ENCODE measurements at regions not wholly inside any gene's neighbourhood (a gene's known extent, or its start where the extent isn't known, plus 50 kb on each side); places are given as distances from the start of the nearest gene placed in this dataset.

DNA sequence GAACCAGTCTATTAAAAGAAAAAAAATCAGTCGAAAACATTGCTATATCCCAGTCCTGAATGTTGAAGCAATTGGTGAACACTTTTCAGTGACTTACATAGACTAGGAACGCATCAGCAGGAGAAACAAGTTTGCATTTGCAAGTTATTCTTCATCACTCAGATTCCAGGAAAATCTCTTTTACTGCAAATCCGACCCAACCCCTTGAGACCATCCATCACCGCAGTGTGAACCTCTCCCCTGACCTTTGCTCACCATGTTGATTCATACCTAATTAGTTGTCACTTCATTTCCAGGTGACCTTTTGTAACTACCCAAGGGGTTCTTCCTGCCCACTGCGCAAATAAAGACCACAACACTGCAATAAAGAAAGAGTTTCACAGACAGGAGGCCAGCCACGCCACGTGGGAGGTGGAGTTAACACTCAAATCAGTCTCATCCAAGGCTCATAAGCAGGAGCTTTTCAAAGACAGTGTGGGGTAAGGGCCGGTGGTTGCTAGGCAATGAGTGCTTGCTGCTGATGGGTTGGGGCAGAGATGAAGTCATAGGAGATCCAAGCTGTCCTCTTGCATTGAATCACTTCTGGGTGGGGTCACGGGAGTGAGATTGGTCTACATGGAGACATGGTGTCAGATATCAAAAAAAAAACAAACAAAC, 241.3 kb upstream of the TMEM132C start (continued):
- TF ChIP-seq TAF1 (IDR thresholded peaks at IDR 0.05; ENCODE audit: low read depth, low read length) (no peak), EGR1 (IDR thresholded peaks at IDR 0.05; ENCODE audit: borderline replicate concordance, low read depth, low read length) (no peak), CBX5 (IDR thresholded peaks at IDR 0.05; ENCODE audit: low read depth, low read length) (no peak), CHD7 (IDR thresholded peaks at IDR 0.05; ENCODE audit: insufficient replicate concordance, low read length) (no peak)
- TF ChIP-seq, protein P1, sequence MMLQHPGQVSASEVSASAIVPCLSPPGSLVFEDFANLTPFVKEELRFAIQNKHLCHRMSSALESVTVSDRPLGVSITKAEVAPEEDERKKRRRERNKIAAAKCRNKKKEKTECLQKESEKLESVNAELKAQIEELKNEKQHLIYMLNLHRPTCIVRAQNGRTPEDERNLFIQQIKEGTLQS (IDR thresholded peaks at IDR 0.05; ENCODE audit: insufficient read depth, low read depth, low read length): no peak
